ENCODE measurements at regions not wholly inside any gene's neighbourhood (a gene's known extent, or its start where the extent isn't known, plus 50 kb on each side); places are given as distances from the start of the nearest gene placed in this dataset.
"Not testable (repeated sequence)": the region's sequence is repeated elsewhere in the genome, so short reads cannot be mapped to it uniquely, and the experiment has no call there.

DNA sequence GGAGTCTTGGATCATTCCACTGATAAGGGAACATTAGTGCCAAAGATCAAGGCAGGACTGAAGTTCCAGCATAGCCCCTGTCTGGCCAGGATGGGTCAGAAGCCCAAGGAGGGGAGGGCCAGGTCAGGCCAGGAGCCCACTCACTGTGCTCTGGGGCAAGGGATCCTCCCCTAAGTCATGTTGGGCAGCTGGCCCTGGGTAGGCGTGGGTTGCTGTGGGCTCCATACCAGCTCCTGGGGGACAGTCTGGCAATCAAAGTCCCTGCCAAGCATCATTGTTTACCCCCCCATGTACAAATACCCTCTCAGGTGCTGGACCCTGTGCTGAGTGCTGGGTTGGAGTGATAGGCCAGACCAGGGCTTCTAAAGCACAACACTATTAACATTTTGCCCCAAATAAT is 130.5 kb downstream of the IRX5 start:
- no peak for DNase-seq (ENCODE audit: low read depth in 2 of 2)

DNA sequence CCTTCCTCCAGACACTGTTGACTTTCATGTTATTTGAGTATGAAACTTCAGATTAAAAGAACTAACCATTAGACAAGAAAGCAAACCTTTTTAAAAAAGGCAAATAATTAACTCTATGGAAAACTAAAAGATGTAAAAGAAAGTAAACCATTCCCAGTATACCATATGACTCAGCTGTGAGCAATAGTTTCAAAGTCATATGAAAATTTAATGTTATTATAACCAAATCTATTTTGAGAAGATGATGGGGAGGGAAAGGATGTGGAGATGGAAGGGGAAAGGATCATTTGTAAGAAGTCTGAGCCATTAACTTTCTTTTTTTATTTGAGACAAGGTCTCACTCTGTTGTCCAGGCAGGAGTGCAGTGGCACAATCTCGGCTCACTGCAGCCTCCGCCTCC is 131.8 kb downstream of the IRX5 start:
- DNase-seq (ENCODE audit: low read depth in 2 of 2) = no peak

DNA sequence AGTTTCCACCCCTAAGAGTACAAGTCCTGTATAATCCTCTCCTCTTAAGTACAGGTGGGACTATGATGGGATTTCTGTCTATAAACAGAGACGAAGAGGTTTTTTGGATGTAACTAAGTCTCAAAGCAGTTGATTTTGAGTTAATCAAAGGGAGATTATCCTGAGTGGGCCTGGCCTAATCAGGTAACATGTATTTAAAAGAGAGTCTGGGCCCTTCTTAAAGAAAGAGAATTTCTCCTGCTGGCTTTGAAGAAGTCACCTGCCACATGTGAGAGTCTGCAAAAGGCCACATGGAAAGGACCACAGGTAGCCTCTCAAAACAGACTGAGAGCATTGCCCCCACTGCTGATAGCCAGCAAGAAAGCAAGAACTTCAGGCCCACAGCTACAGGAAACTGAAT is 142.3 kb downstream of the IRX5 start:
- no peak for DNase-seq (ENCODE audit: low read depth in 2 of 2)

DNA sequence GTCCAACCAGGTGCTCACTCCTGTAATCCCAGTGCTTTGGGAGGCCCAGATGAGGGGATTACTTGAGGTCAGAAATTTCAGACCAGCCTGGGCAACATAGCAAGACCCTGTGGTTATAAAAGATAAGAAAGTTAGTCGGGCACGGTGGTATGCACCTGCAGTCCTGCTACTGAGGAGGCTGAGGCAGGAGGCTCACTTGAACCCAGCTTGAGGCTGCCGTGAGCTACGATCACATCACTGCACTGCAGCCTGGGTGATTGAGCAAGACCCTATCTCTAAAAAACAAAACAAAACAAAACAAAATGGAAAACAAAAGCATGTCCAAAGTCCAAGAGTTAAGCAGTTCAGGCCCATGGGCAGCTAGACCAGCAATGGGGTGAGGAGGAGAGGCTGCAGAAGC is 143.2 kb downstream of the IRX5 start:
- no peak for DNase-seq (ENCODE audit: low read depth in 2 of 2)

DNA sequence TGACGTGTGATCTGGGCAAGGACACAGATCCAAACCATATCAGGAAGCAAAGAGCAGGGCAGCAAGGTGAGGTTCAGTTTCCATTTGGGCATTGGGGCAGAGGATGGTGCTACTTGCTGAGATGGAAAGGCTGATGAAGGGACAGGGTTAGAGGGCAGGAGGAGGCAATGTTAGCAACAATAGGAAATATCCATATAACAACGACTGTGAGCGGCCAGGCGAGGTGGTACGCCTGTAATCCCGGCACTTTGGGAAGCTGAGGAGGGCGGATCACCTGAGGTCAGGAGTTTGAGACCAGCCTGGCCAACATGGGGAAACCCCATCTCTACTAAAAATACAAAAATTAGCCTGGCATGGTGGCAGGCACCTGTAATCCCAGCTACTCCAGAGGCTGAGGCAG is 144.5 kb downstream of the IRX5 start:
- DNase-seq (ENCODE audit: low read depth in 2 of 2) = not testable (repeated sequence)

DNA sequence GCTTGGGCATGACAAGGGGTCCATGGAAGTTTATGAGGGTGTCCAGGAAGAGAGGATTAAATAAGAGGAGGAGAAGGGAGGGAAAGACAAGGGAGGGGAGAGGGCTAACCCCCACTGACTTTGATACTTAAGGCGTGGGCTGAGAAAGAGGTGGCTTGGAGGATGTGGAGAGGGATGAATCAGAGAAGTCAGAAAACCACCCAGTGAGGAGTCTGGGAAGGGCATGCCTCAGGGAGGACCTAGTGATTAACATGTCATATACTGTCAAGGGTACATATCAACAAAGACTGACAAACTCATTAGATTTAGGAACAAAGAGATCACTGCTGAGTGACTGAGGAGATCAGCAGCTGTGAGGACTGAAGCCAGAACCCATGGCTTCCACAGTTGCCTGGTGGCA is 145.4 kb downstream of the IRX5 start:
- DNase-seq (ENCODE audit: low read depth in 2 of 2) = no peak

DNA sequence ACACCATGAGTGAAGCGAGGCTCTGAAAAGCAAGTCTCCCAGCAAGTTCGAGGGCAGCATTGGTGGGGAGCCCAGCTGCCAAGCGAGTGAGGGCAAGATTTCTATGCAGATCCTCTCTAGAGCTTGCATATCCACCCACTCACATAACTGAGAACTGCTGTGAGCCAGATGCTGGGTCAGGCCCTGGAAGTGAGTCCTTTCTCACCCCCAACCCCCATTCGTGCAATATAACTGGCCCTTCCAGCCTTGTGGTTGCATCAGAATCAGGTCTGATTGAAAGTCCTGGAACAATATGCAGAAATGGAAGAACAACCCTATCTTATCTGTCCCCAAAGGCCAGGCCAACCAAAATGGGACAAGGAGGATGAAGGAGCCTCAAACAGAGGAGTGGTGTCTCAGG is 146.6 kb downstream of the IRX5 start:
- no peak for DNase-seq (ENCODE audit: low read depth in 2 of 2)

DNA sequence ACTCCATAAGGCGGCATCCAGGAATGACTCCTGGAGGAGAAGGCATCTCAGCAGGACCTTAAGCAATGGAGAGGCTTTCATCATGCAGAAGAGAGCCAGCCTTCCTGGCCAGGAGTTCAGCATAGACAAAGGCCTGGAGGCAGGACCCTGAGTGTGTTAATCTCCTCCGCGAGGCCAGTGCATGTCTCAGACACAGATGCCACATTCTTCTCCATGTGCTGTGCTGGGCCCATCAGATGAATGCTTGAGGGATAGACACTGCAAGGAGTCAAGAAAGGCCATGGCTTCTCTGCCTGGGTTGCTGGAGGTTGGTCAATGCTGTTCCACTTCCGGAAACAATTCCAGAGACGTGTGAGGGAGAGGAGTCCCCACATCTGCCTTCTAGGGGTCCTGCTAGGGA is 147.5 kb downstream of the IRX5 start:
- DNase-seq (ENCODE audit: low read depth in 2 of 2) = no peak

DNA sequence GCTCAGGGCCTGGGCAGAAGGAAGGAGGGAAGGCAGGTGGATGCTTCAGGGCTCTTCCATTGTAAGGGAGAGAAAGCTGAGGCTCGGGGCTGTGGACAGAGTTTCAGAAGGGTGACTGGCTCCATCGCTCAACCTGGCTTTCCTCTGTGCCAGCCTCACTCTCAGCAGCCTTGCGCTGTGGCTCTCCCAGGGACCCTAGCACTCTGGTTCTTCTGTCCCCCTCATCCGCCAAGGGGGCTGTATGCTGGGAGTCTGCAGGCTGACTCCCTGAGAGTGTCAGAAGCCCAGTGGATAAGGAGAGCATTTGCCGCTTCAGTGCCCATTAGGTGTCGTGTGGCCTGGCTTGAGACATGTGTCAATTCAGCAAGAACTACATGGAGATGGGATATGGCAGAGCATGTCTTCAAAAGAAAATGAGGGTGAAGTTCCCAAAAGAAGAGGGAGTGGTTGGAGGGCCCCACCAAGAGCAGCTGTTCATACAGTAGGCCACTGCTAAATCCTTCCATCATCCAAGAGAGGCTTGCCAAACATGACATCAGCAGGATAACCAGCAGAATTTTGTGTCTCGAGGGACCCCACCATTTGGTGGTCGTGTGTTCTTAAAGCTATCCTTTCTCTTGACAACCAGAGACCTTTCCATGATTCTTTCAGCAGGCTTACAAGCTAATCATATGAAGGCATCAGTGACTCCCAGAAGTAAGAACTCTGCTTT is 148.2 kb downstream of the IRX5 start:
- no peak for DNase-seq (ENCODE audit: low read depth in 2 of 2)

DNA sequence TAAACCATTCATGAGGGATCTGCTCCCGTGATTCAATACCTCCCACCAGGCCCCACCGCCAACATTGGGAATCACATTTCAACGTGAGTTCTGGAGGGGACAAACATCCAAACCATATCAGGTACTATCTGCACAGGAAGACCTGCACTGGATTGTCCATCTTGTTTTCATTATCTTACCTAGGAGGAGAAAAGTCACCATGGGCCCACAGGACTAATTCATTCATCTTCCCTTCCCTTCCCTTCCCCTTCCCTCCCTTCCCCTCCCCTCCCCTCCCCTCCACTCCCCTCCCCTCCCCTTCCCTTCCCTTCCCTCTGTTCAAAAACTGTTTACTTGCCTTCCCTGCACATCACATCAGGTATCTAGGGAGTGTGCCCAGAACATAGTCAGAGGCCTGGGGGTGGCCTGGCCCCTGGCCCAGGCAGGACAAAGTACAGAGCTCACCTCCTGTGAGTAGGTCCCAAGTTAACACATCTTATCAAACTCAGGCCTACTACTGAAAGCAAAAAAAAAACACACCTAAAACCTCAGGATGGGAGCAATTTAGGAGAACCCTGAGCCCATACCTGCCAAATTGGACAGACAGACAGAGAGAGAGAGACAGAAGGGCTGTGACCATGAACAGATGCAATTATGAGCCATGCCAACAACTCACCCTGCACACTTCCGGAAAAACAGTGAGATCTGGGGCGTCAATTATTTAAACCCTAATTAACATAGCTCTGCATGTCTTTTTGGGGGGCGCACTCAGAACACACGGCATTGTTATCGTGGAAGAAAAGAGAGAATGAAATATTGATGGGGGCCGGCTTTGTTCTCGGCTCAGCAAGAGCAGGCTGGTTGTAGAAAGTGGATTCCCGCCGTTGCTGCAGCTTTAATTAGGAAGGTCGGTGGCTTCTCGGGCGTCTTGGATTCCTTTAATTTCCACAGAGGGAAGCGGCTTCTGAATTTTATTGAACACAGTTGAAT is 151.2 kb downstream of the IRX5 start:
- DNase-seq (ENCODE audit: low read depth in 2 of 2) = no peak

DNA sequence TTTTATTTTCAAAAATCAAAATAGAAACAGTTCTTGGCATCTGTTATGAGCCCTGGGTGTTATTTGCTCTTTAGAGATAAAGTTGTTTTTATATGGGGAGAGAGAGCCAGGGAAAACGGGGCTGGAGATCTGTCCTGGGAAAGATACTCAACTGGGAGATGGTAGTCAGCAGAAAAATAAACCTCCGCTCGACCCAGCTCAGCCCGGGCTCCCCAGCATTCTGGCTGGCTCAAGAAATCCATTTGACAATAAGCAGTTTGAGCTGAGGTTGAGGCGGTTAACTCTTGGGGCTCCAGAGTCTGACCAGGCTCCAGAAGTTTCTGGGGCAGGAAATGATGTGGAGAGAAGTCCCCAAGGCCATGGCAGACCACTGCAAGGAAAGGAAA is 151.9 kb downstream of the IRX5 start:
- DNase-seq (ENCODE audit: low read depth in 2 of 2) = no peak

DNA sequence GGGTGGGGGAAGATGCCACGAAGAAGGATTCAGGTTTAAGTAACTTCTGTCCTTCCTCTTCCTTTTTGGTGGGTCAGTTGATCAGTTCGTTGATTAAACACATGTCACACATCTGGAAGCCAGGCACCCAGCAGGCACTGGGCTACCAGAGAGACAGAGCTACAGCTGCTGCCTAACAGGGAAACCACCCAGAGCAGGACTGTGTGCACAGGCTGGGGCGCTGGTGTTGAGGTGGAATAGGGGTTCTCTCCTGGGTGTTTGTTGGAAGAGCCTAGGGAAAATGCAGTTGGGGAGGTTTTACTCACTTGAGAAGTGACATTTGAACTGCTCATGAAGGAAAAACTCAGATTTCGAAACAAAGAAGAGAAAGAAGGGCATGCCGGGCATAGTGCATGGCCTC is 152.4 kb downstream of the IRX5 start:
- DNase-seq (ENCODE audit: low read depth in 2 of 2) = no peak

DNA sequence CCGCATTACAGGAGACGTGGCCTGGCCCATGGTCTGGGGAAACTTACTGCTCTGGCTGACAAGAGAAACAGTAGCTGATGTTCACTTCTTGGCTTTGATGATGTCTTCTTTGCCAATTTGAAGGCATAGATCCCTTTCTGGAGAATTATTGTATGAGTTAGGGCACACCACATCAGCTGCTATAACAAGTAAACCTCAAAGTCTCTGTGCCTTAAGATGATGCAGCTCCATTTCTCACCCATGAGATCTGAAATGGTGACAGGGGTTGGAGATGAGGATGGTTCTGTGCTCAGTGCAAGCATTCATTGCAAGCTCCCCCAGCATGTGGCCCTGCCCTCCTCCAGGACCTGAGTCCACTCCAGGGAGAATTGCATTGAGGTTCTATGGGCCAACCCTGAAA is 157.4 kb downstream of the IRX5 start:
- DNase-seq (ENCODE audit: low read depth in 2 of 2) = no peak

DNA sequence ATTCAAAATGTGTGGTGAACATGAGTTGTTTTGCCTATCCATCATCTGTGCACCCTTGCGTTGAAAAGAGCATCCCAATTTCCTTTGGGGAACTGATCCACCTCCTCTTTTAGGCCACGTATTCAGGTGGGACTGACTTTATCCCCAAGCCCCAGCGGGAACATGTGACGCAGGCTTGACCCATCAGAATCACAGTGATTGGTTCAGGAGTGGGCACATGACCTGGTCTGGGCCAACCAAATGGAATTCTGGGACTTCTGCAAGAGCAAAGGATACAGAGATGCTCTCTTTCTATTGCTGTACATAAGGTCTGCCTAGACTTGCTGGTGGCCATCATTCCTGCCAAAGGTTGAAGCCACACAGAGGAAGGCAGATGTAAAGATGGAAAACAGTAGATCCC is 158.9 kb downstream of the IRX5 start:
- no peak for DNase-seq (ENCODE audit: low read depth in 2 of 2)

DNA sequence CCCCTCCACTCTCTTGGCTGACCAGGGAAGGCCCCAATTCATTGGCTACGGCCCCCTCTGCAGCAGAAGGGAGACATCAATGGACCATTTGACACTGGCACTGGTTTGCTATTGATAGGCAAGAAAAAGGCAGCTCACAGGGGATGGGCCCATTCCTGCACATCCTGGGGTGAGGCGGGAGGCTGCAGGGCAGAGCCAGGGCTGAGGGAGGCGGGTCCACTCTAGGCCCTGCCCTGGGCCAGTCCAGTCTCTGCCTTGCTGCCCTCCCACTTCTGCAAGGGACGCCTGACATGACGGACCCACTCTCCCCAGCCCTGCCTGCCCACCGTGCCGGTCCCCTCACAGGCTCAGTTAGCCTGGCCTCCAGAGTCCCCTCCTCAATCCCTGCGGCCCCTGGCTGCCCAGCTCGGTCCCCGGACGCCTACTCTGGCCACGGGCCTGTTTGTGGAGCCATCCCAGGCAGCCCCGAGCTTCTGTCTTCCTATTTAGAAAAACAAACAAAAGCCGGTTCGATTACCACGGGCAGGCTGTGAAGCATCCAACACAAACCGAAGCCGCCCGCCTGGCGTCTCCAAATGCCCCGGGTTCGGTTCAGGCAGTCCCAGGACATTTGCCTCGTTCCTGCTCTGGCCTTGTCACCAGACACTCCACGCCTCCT is 160.7 kb downstream of the IRX5 start:
- no peak for DNase-seq (ENCODE audit: low read depth in 2 of 2)

DNA sequence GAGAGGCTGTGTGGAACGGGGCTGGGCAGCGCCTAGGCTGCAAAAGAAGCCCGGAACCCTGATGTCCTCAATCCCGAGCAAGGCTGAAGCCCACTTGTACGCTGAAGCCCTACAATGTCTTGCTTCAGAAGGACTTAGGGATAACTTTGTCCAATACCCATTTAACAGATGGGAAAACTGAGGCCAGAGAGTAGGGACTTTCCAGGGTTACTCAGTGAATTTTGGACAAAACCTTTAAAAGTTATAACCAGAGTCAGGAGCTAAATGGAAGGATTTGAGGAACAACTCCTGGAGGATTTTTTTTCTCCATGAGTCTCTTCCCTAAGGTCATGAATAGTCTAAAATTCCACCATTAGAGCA is 161.2 kb downstream of the IRX5 start:
- no peak for DNase-seq (ENCODE audit: low read depth in 2 of 2)

DNA sequence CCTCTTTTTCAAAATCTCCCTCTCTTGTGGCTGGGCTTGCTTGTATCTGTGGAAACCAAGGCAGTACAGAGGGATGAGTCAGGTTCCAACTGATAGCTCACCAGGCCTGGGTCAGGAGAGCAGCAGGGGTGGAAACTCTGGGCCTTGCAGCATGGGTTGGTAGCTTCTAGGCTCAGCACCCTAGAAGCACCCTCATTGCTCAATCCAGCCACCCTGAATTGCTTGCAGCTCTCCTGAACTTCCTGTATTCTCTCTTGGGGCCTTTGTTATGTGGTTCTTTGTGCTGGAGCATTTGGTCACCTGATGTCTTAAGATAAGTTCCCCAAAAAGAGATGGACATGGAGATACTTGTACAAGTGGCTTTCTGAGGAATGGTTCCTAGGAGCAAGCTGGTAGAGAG is 169.4 kb downstream of the IRX5 start:
- DNase-seq (ENCODE audit: low read depth in 2 of 2) = no peak

DNA sequence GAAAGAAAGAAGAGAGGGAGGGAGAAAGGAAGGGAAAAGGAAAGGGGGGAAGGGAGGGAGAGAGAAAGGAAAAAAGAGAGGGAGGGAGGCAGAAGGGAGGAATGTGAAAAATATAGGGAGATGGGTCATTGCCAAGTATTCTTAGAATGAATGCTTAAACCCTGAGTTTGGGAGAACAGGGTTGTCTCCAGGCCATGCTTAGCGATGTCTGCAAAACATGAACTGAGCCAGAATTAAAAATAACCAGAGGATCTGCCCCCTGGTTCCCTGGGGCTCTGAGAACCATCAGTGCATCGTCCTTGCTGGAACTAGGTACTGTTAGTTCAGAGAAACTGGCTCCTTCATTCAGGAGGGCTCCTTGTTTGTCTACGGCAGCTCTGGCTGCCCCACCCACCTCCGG is 170.4 kb downstream of the IRX5 start:
- no peak for DNase-seq (ENCODE audit: low read depth in 2 of 2)

DNA sequence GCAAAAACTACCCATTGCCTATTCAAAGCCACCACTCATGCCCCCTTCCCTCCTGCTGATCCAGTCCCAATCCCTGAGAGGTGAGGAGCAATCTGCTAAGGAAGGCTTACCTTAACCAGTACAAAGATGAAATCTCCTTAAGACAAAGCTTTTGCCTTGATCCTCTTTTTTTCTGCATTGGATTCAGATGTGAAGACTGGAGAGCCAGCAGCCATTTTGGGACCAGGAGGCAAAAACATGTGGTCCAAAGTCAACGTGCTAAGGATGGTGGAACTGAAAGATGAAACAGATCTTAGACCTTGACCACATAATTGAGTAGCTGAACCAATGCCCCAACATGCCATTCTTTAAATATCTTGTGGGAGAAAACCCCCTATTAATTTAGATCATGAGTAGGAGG is 171.4 kb downstream of the IRX5 start:
- DNase-seq (ENCODE audit: low read depth in 2 of 2) = no peak

DNA sequence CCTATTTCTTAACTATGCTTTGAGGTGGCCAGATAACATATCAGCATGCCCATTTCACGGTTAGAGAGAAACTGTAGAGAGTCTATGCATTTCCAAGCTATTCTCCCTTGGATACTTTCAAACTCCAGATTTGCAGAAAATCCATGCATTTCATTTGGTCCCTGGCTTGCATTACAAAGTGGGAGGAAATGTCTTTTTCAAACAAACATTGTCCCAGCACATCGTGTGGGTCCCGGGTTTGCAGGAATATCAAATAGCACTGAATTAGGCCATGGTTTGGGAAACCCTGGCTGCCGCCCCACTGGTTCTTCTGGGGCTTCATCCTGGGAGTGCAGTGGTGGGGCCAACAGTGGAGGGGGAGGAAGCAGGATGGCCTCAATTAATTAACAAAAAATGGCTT is 171.9 kb downstream of the IRX5 start:
- DNase-seq (ENCODE audit: low read depth in 2 of 2) = no peak

DNA sequence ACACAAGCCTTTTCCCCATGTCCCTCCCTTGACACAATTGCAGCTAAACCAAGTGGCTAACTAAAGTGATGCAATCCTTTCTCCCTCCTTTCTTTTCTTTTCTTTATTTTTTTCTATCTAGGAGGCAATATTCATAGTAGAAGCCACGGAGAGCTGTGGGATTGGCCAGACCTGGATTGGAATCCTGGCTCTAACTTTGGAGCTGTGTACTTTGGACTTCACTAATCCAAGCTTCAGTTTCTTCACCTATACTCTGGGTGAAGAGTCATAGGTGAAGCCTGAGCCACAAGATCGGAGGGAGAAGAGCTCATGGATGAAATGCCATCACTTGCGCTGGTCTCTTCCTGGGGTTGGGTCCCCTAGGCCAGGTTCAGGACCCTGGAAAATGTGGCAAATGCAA is 177.2 kb downstream of the IRX5 start:
- DNase-seq (ENCODE audit: low read depth in 2 of 2) = no peak

DNA sequence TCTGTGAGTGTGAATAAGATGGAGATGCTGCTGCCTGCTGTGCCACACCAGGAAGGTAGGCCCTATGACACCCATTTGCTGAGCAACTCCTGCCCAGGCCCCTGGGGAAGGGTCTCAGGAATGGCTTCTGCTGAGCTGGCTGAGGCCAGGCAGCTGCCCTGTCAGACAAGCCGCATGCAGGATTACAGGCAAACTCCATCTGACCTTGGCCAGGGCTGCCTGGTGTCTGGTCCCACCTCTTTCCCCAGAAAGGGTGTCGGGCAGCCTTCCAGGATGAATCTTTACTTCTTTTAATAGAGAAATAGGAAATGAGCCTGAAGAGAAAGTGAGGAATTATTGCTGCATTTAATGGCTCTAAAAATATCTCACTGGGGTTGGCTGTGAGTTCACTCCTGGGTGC is 182.5 kb downstream of the IRX5 start:
- DNase-seq (ENCODE audit: low read depth in 2 of 2) = no peak

DNA sequence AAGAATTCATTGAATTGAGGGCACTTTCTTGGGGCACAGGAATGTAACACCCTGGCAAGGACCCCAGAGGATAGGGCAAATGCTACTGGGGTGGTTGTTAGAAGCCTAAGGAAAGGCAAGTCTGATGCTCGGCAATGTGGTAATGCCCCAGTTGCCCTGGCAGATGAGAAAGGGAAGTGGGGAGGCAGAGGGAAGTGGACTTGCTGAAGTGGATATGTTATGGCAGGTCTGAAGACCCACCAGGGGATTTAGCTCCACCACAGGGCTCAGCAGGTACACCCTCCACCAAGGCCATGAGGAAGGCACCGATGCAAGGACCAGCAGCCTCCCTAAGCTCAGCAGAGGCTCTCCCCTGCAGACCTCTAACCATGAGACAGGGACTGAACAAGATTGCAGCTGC is 184.8 kb downstream of the IRX5 start:
- DNase-seq (ENCODE audit: low read depth in 2 of 2) = no peak
